K562 (cell line): ENCODE measurements at regions not wholly inside any gene's neighbourhood (a gene's known extent, or its start where the extent isn't known, plus 50 kb on each side); places are given as distances from the start of the nearest gene placed in this dataset.

Experiments used
- CREB5 ChIP-seq: fragments of 250-450 bp; sonication (Bioruptor Pico); IDR thresholded peaks from 2 replicates; pipeline ENCODE4 v1.5.0; 2020; ENCODE audit warnings: mild to moderate bottlenecking
- FOXA3 ChIP-seq, 2 experiments: fragments of 450-650 bp in 1 of 2; sonication (generic) in 1 of 2; formaldehyde crosslinking; IDR thresholded peaks in 1 of 2; conservative IDR thresholded peaks in 1 of 2; 2 replicates each; pipeline versions ENCODE4 v1.4.0 to v1.8.0; 2020 to 2022; ENCODE audit warnings: mild to moderate bottlenecking in 2 of 2, missing genetic modification reagents in 1 of 2
- HDGF ChIP-seq: fragments of 450-650 bp; IDR thresholded peaks from 2 replicates; pipeline ENCODE4 v1.6.1; 2016
- HES1 ChIP-seq: fragments of 450-650 bp; IDR thresholded peaks from 2 replicates; pipeline ENCODE4 v1.6.1; 2016; ENCODE audit warnings: low read depth, mild to moderate bottlenecking, moderate library complexity
- HMGN3 ChIP-seq: IDR thresholded peaks from 2 replicates; pipeline ENCODE4 v1.6.1; 2011; ENCODE audit warnings: borderline replicate concordance, low read depth, mild to moderate bottlenecking, mixed read lengths, low read length; ENCODE audit not compliant: insufficient read length; ENCODE audit errors: extremely low read depth
- HMGXB4 ChIP-seq: sonication (generic); formaldehyde crosslinking; IDR thresholded peaks from 2 replicates; pipeline ENCODE4 v1.8.1; 2023; ENCODE audit warnings: mild to moderate bottlenecking, missing genetic modification reagents
- KLF16 ChIP-seq: IDR thresholded peaks from 2 replicates; pipeline ENCODE4 v1.6.1; 2016; ENCODE audit warnings: antibody characterized with exemption
- PPARD ChIP-seq: fragments of 250-450 bp; sonication (Bioruptor Pico); IDR thresholded peaks from 2 replicates; pipeline ENCODE4 v1.8.0; 2022; ENCODE audit warnings: inconsistent platforms, mild to moderate bottlenecking, moderate library complexity
- PYGO2 ChIP-seq: fragments of 450-650 bp; IDR thresholded peaks from 2 replicates; pipeline ENCODE4 v1.6.1; 2016; ENCODE audit warnings: mild to moderate bottlenecking, missing genetic modification characterization, moderate library complexity, missing compliant biosample characterization
- SETDB1 ChIP-seq: IDR thresholded peaks from one replicate; pipeline ENCODE4 v1.6.1; 2012; ENCODE audit warnings: low read length, control low read depth, inconsistent platforms
- SMAD3 ChIP-seq: fragments of 450-650 bp; formaldehyde crosslinking; conservative IDR thresholded peaks from 2 replicates; pipeline ENCODE4 v1.4.0; 2020; ENCODE audit warnings: mild to moderate bottlenecking
- SRSF1 ChIP-seq: fragments of 200-400 bp; formaldehyde crosslinking; IDR thresholded peaks from 2 replicates; pipeline ENCODE4 v1.6.1; 2017; ENCODE audit warnings: mild to moderate bottlenecking, low read depth, low read length, moderate library complexity
- YY1 ChIP-seq, 3 experiments: IDR thresholded peaks; 2 replicates each; pipeline ENCODE4 v1.6.1; 2011; ENCODE audit warnings: low read length in 2 of 3, mild to moderate bottlenecking in 2 of 3, moderate library complexity in 2 of 3, borderline replicate concordance in 1 of 3, control low read depth in 1 of 3, low read depth in 1 of 3; ENCODE audit not compliant: insufficient read depth in 3 of 3, insufficient replicate concordance in 2 of 3, control insufficient read depth in 1 of 3, insufficient read length in 1 of 3; ENCODE audit errors: extremely low read depth in 1 of 3
- ZBTB17 ChIP-seq: fragments of 450-650 bp; formaldehyde crosslinking; IDR thresholded peaks from 2 replicates; pipeline ENCODE4 v1.4.0; 2020; ENCODE audit warnings: mild to moderate bottlenecking
- ZFX ChIP-seq: sonication (generic); formaldehyde crosslinking; IDR thresholded peaks from 2 replicates; pipeline ENCODE4 v1.8.0; 2022; ENCODE audit warnings: mild to moderate bottlenecking, missing genetic modification reagents, moderate library complexity
- ZNF174 ChIP-seq: fragments of 250-450 bp; sonication (Bioruptor Pico); IDR thresholded peaks from 2 replicates; pipeline ENCODE4 v1.4.0; 2020; ENCODE audit warnings: mild to moderate bottlenecking
- ZNF217 ChIP-seq: sonication (generic); formaldehyde crosslinking; IDR thresholded peaks from 2 replicates; pipeline ENCODE4 v1.8.0; 2022; ENCODE audit warnings: mild to moderate bottlenecking, missing genetic modification reagents
- ZNF263 ChIP-seq: sonication (generic); formaldehyde crosslinking; IDR thresholded peaks from 2 replicates; pipeline ENCODE4 v1.8.0; 2022; ENCODE audit warnings: mild to moderate bottlenecking, missing genetic modification reagents, borderline replicate concordance
- ZNF408 ChIP-seq: fragments of 250-450 bp; sonication (Bioruptor Pico); IDR thresholded peaks from 2 replicates; pipeline ENCODE4 v1.4.0; 2020; ENCODE audit warnings: low read depth, mild to moderate bottlenecking, moderate library complexity
- ZNF583 ChIP-seq: fragments of 250-450 bp; sonication (Bioruptor Pico); IDR thresholded peaks from 2 replicates; pipeline ENCODE4 v1.4.0; 2020
- ZNF76 ChIP-seq: fragments of 250-450 bp; sonication (Bioruptor Pico); IDR thresholded peaks from 2 replicates; pipeline ENCODE4 v1.4.0; 2020; ENCODE audit warnings: mild to moderate bottlenecking, moderate library complexity, borderline replicate concordance
- ZNF766 ChIP-seq: fragments of 200-800 bp; sonication (Bioruptor generic); conservative IDR thresholded peaks from 2 replicates; pipeline ENCODE4 v1.6.1; 2016; ENCODE audit warnings: missing genetic modification characterization, missing compliant biosample characterization
- ZNF79 ChIP-seq: fragments of 250-450 bp; sonication (Bioruptor Pico); IDR thresholded peaks from 2 replicates; pipeline ENCODE4 v1.4.0; 2020; ENCODE audit warnings: low read depth, mild to moderate bottlenecking, moderate library complexity
- TF ChIP-seq, protein P1 (sequence below): fragments of 450-650 bp; conservative IDR thresholded peaks from 2 replicates; pipeline ENCODE4 v1.6.1; 2016; ENCODE audit warnings: missing genetic modification characterization, low read depth, mild to moderate bottlenecking, missing compliant biosample characterization, moderate library complexity
- TF ChIP-seq, protein P2 (sequence below): fragments of 250-450 bp; sonication (Bioruptor Pico); IDR thresholded peaks from 2 replicates; pipeline ENCODE4 v1.8.0; 2022; ENCODE audit warnings: moderate library complexity, mild to moderate bottlenecking, inconsistent platforms

- TF ChIP-seq ZNF217 (no peak), PPARD (CRISPR knock-in tag) (no peak), ZNF76 (CRISPR knock-in tag) (peak; percentile 77; the same call in 1 of the 2 replicates), CREB5 (CRISPR knock-in tag) (no peak), ZNF263 (CRISPR knock-in tag) (no peak), HMGXB4 (CRISPR knock-in tag) (no peak), ZNF174 (CRISPR knock-in tag) (no peak), SETDB1 (no peak), HMGN3 (no peak), ZNF766 (CRISPR knock-in tag) (peak; percentile 94), ZBTB17 (CRISPR knock-in tag) (0 out of 2 replicates have a peak, but pooled peaks have one; percentile 39), HES1 (no peak), ZFX (no peak), PYGO2 (tag) (0 out of 2 replicates have a peak, but pooled peaks have one; percentile 58), ZNF79 (CRISPR knock-in tag) (0 out of 2 replicates have a peak, but pooled peaks have one; percentile 55), SMAD3 (CRISPR knock-in tag) (peak; percentile 91), YY1 (IDR thresholded peaks at IDR 0.05; ENCODE audit: borderline replicate concordance in 1 of 3, control insufficient read depth in 1 of 3, extremely low read depth in 1 of 3, insufficient read depth in 3 of 3, insufficient read length in 1 of 3, insufficient replicate concordance in 2 of 3, low read depth in 1 of 3, low read length in 2 of 3) (no peak), ZNF583 (peak; percentile 90; the same call in 1 of the 2 replicates), ZNF408 (no peak), HDGF (no peak), SRSF1 (no peak), FOXA3 (CRISPR knock-in tag; conservative IDR thresholded peaks at IDR 0.05 in 1 of 2, IDR thresholded peaks at IDR 0.05 in 1 of 2) (no peak), KLF16 (no peak)
- TF ChIP-seq, protein P1, sequence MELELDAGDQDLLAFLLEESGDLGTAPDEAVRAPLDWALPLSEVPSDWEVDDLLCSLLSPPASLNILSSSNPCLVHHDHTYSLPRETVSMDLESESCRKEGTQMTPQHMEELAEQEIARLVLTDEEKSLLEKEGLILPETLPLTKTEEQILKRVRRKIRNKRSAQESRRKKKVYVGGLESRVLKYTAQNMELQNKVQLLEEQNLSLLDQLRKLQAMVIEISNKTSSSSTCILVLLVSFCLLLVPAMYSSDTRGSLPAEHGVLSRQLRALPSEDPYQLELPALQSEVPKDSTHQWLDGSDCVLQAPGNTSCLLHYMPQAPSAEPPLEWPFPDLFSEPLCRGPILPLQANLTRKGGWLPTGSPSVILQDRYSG (tag) = peak; percentile 77; the same call in 1 of the 2 replicates
- TF ChIP-seq, protein P2, sequence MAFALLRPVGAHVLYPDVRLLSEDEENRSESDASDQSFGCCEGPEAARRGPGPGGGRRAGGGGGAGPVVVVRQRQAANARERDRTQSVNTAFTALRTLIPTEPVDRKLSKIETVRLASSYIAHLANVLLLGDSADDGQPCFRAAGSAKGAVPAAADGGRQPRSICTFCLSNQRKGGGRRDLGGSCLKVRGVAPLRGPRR (CRISPR knock-in tag) = no peak
These were observed 60.7 kb upstream of the ICA1 start (continued) for GRCh38 chr7:8322667-8323066.
